Loucy (cell line): ENCODE measurements at regions not wholly inside any gene's neighbourhood (a gene's known extent, or its start where the extent isn't known, plus 50 kb on each side); places are given as distances from the start of the nearest gene placed in this dataset.
"Not testable (repeated sequence)": the region's sequence is repeated elsewhere in the genome, so short reads cannot be mapped to it uniquely, and the experiment has no call there.

Experiments
- H2AFZ ChIP-seq: fragments of 200-600 bp; sonication (generic); 2 replicates; pipeline ENCODE4 v1.6.0; 2016; ENCODE audit warnings: antibody characterized with exemption, mild to moderate bottlenecking, low read length, moderate library complexity
- H3F3A ChIP-seq: fragments of 200-600 bp; 2 replicates; pipeline ENCODE4 v1.6.0; 2016; ENCODE audit warnings: antibody characterized with exemption, low read depth, mild to moderate bottlenecking
- H3K27me3 ChIP-seq: fragments of 200-600 bp; sonication (generic); 2 replicates; pipeline ENCODE4 v1.6.1; 2014; ENCODE audit warnings: low read length, mild to moderate bottlenecking; ENCODE audit not compliant: insufficient read depth, poor library complexity, severe bottlenecking
- H3K36me3 ChIP-seq: fragments of 200-600 bp; sonication (generic); 2 replicates; pipeline ENCODE4 v1.6.1; 2016; ENCODE audit warnings: low read length; ENCODE audit not compliant: insufficient read depth
- H3K4me1 ChIP-seq: fragments of 200-600 bp; sonication (generic); 2 replicates; pipeline ENCODE4 v1.5.1; 2014; ENCODE audit warnings: low read length, mild to moderate bottlenecking; ENCODE audit not compliant: insufficient read depth, poor library complexity, severe bottlenecking
- H3K4me2 ChIP-seq: fragments of 200-600 bp; sonication (generic); 2 replicates; pipeline ENCODE4 v1.6.0; 2014; ENCODE audit warnings: antibody characterized with exemption, low read length, low read depth, mild to moderate bottlenecking; ENCODE audit not compliant: poor library complexity, severe bottlenecking
- H3K4me3 ChIP-seq: fragments of 200-600 bp; sonication (generic); 2 replicates; pipeline ENCODE4 v1.5.1; 2014; ENCODE audit warnings: low read length, mild to moderate bottlenecking, mixed read lengths; ENCODE audit not compliant: poor library complexity, severe bottlenecking
- H3K79me2 ChIP-seq: fragments of 200-600 bp; sonication (generic); 2 replicates; pipeline ENCODE4 v1.6.1; 2014; ENCODE audit warnings: low read length; ENCODE audit not compliant: insufficient read depth
- H3K9ac ChIP-seq: fragments of 200-600 bp; sonication (generic); 2 replicates; pipeline ENCODE4 v1.6.0; 2014; ENCODE audit warnings: mild to moderate bottlenecking, low read depth, low read length, moderate library complexity; ENCODE audit not compliant: poor library complexity, severe bottlenecking
- H3K9me2 ChIP-seq: fragments of 200-600 bp; sonication (generic); replicated peaks from 2 replicates; pipeline ENCODE4 v1.6.1; 2016; ENCODE audit warnings: low read depth, low read length, mixed read lengths
- H3K9me3 ChIP-seq: fragments of 200-600 bp; sonication (generic); 2 replicates; pipeline ENCODE4 v1.6.1; 2014; ENCODE audit warnings: mild to moderate bottlenecking, antibody characterized with exemption, low read length, low read depth; ENCODE audit not compliant: insufficient read depth
- H4K20me1 ChIP-seq: fragments of 200-600 bp; sonication (generic); 2 replicates; pipeline ENCODE4 v1.6.0; 2014; ENCODE audit warnings: antibody characterized with exemption, low read length, mild to moderate bottlenecking; ENCODE audit not compliant: insufficient read depth, poor library complexity, severe bottlenecking
- CTCF ChIP-seq: fragments of 200-600 bp; sonication (generic); conservative IDR thresholded peaks from 2 replicates; pipeline ENCODE4 v1.5.1; 2014; ENCODE audit warnings: mild to moderate bottlenecking, antibody characterized with exemption, low read length
- EZH2phosphoT487 ChIP-seq: fragments of 200-600 bp; IDR thresholded peaks from 2 replicates; pipeline ENCODE4 v1.6.1; 2018; ENCODE audit warnings: antibody characterized with exemption, mild to moderate bottlenecking, moderate library complexity, borderline replicate concordance

- H3K4me2 ChIP-seq, result no peak overlapping the region
Observed at GRCh38 chr4:163707873-163708272, 213.4 kb downstream of the TMA16 start.

GRCh38 chr4:163709601-163710000 is 215.1 kb downstream of the TMA16 start:
- Histone ChIP-seq H4K20me1 (no peaks in the 10 kb centered on the region), H3K9me3 (no peaks in the 10 kb centered on the region), H3K4me3 (no peak overlapping the region), H3K79me2 (no peaks in the 10 kb centered on the region), H3K9ac (no peak overlapping the region), H3K9me2 (no peaks in the 10 kb centered on the region), H3K27me3 (no peaks in the 10 kb centered on the region), H2AFZ (no peak overlapping the region), H3F3A (no peaks in the 10 kb centered on the region), H3K36me3 (no peaks in the 10 kb centered on the region), H3K4me1 (peaks cover 2% of the 10 kb centered on the region), H3K4me2 (no peak overlapping the region)
- TF ChIP-seq EZH2phosphoT487, result no peak
- no peak for TF ChIP-seq CTCF

More at GRCh38 chr4:163707873-163708272, 213.4 kb downstream of the TMA16 start:
- Histone ChIP-seq H4K20me1 (no peaks in the 10 kb centered on the region), H3K4me3 (no peak overlapping the region), H3F3A (no peaks in the 10 kb centered on the region), H2AFZ (no peak overlapping the region), H3K27me3 (no peaks in the 10 kb centered on the region), H3K4me1 (peaks cover 2% of the 10 kb centered on the region), H3K36me3 (no peaks in the 10 kb centered on the region), H3K9me3 (no peaks in the 10 kb centered on the region), H3K9me2 (no peaks in the 10 kb centered on the region), H3K79me2 (no peaks in the 10 kb centered on the region), H3K9ac (no peak overlapping the region)
- TF ChIP-seq CTCF (no peak), EZH2phosphoT487 (no peak)

GRCh38 chr4:163710158-163710557 is 215.7 kb downstream of the TMA16 start:
- Histone ChIP-seq H3K4me1 (peaks cover 2% of the 10 kb centered on the region), H3K9me2 (no peaks in the 10 kb centered on the region), H3K4me2 (no peak overlapping the region), H3K4me3 (no peak overlapping the region), H3K9me3 (no peaks in the 10 kb centered on the region), H3K27me3 (no peaks in the 10 kb centered on the region), H3K79me2 (no peaks in the 10 kb centered on the region), H3K9ac (no peak overlapping the region), H4K20me1 (no peaks in the 10 kb centered on the region), H3F3A (no peaks in the 10 kb centered on the region), H2AFZ (no peak overlapping the region), H3K36me3 (no peaks in the 10 kb centered on the region)
- TF ChIP-seq CTCF, result no peak
- no peak for TF ChIP-seq EZH2phosphoT487

GRCh38 chr4:163724495-163724894 is 230.0 kb downstream of the TMA16 start:
- not testable (repeated sequence) for H3F3A ChIP-seq, H3K79me2 ChIP-seq, H4K20me1 ChIP-seq, H3K4me2 ChIP-seq, H3K9me2 ChIP-seq, H2AFZ ChIP-seq, H3K9me3 ChIP-seq, H3K27me3 ChIP-seq, H3K4me3 ChIP-seq, H3K4me1 ChIP-seq, H3K9ac ChIP-seq, H3K36me3 ChIP-seq
